ENCODE measurements at regions not wholly inside any gene's neighbourhood (a gene's known extent, or its start where the extent isn't known, plus 50 kb on each side); places are given as distances from the start of the nearest gene placed in this dataset.
"Not testable (repeated sequence)": the region's sequence is repeated elsewhere in the genome, so short reads cannot be mapped to it uniquely, and the experiment has no call there.

GRCh38 chr5:1985781-1986180 is 103.1 kb upstream of the IRX4 start:
- FAIRE-seq (no peak), DNase-seq (ENCODE audit: insufficient read length, low spot score) (no peak)
- TF ChIP-seq CTCF (IDR thresholded peaks at IDR 0.05; ENCODE audit: insufficient read depth, missing control alignments) = no peak

- DNase-seq (ENCODE audit: insufficient read length, low spot score) (no peak), FAIRE-seq (no peak)
- no peak for TF ChIP-seq CTCF (IDR thresholded peaks at IDR 0.05; ENCODE audit: insufficient read depth, missing control alignments)
These were observed 101.4 kb upstream of the IRX4 start for GRCh38 chr5:1983919-1984695.

- no peak for TF ChIP-seq CTCF (IDR thresholded peaks at IDR 0.05; ENCODE audit: insufficient read depth, missing control alignments)
These were observed 100.7 kb upstream of the IRX4 start for GRCh38 chr5:1983401-1983800.

GRCh38 chr5:1982561-1982960 is 99.8 kb upstream of the IRX4 start:
- FAIRE-seq; DNase-seq (ENCODE audit: insufficient read length, low spot score): not testable (repeated sequence)

More at GRCh38 chr5:1983401-1983800, 100.7 kb upstream of the IRX4 start:
- no peak for DNase-seq (ENCODE audit: insufficient read length, low spot score)
- no peak for FAIRE-seq

- peak; percentile 6 for TF ChIP-seq CTCF (IDR thresholded peaks at IDR 0.05; ENCODE audit: insufficient read depth, missing control alignments)
- no peak for DNase-seq (ENCODE audit: insufficient read length, low spot score)
- no peak for FAIRE-seq
These were observed 93.4 kb upstream of the IRX4 start for GRCh38 chr5:1975898-1976765.

GRCh38 chr5:1975406-1975715 is 92.6 kb upstream of the IRX4 start:
- TF ChIP-seq CTCF (IDR thresholded peaks at IDR 0.05; ENCODE audit: insufficient read depth, missing control alignments) = no peak
- DNase-seq (ENCODE audit: insufficient read length, low spot score) = no peak
- FAIRE-seq = no peak

GRCh38 chr5:1974501-1975405 is 92.0 kb upstream of the IRX4 start:
- no peak for FAIRE-seq
- no peak for TF ChIP-seq CTCF (IDR thresholded peaks at IDR 0.05; ENCODE audit: insufficient read depth, missing control alignments)
- no peak for DNase-seq (ENCODE audit: insufficient read length, low spot score)

Data from D721Med (cell line).